ENCODE measurements at regions not wholly inside any gene's neighbourhood (a gene's known extent, or its start where the extent isn't known, plus 50 kb on each side); places are given as distances from the start of the nearest gene placed in this dataset.

- no peaks in the 10 kb centered on the region for H3K27me3 Mint-ChIP-seq (ENCODE audit: insufficient read depth, low read depth, poor library complexity)
Measured at GRCh38 chr17:22217135-22217534, 524.8 kb downstream of the KCNJ18 start.

More at GRCh38 chr17:22217135-22217534, 524.8 kb downstream of the KCNJ18 start:
- TF ChIP-seq EZH2phosphoT487 (IDR thresholded peaks at IDR 0.05; ENCODE audit: unreplicated experiment) (no peak), ZNF462 (CRISPR knock-in tag; IDR thresholded peaks at IDR 0.05) (no peak), CTCF (conservative IDR thresholded peaks at IDR 0.05; ENCODE audit: low read depth in 2 of 2) (peak; percentile 35 to 57; a peak in 3 of 4 replicates), REST (IDR thresholded peaks at IDR 0.05; ENCODE audit: unreplicated experiment) (no peak), JUNB (IDR thresholded peaks at IDR 0.05; ENCODE audit: unreplicated experiment) (no peak), ETS1 (IDR thresholded peaks at IDR 0.05) (no peak)
- H3K79me2 ChIP-seq (replicated peaks; ENCODE audit: insufficient read depth): no peaks in the 10 kb centered on the region
- H3K27ac ChIP-seq (ENCODE audit: low read depth): no peak overlapping the region
- peak overlapping the region; percentile 66 for H3K4me2 ChIP-seq
- no peaks in the 10 kb centered on the region for H3K36me3 ChIP-seq (ENCODE audit: insufficient read depth)
- peak overlapping the region; percentile 51 for H3K4me3 ChIP-seq
- no peaks in the 10 kb centered on the region for H3K9me2 ChIP-seq (ENCODE audit: insufficient read depth)
- H3K4me3 Mint-ChIP-seq: peak overlapping the region; percentile 68; the same call in 2 of the 3 replicates
- H3K27ac Mint-ChIP-seq: no peak overlapping the region
- no peaks in the 10 kb centered on the region for H4K20me1 ChIP-seq (replicated peaks; ENCODE audit: insufficient read depth)
- no peaks in the 10 kb centered on the region for H3F3A ChIP-seq (replicated peaks; ENCODE audit: low read depth)
- ATAC-seq (peak; percentile 75), DNase-seq (ENCODE audit: low spot score) (peak; percentile 83)
- H3K4me1 ChIP-seq (ENCODE audit: insufficient read depth): no peaks in the 10 kb centered on the region
- no peaks in the 10 kb centered on the region for H3K4me1 Mint-ChIP-seq
- H3K27me3 ChIP-seq (ENCODE audit: insufficient read depth): no peaks in the 10 kb centered on the region
- peaks cover 5% of the 10 kb centered on the region; the same call in 1 of the 3 replicates for H3K36me3 Mint-ChIP-seq (ENCODE audit: low read depth)
- H3K9me3 Mint-ChIP-seq: peaks cover 30% of the 10 kb centered on the region
- H2AFZ ChIP-seq: peak overlapping the region; percentile 93
